H9 (cell line): ENCODE measurements at regions not wholly inside any gene's neighbourhood (a gene's known extent, or its start where the extent isn't known, plus 50 kb on each side); places are given as distances from the start of the nearest gene placed in this dataset.

ENCODE experiments used
- DNase-seq: peaks from one replicate; pipeline ENCODE4 v3.0.0-alpha.2; 2017
- H2AFZ ChIP-seq: one replicate; pipeline ENCODE4 v1.6.1; 2013; ENCODE audit warnings: mild to moderate bottlenecking, low read length, control low read depth, moderate library complexity
- H2AK5ac ChIP-seq: 2 replicates; pipeline ENCODE4 v1.6.1; 2013; ENCODE audit warnings: low read length, control low read depth, mixed read lengths; ENCODE audit not compliant: insufficient read length
- H2BK120ac ChIP-seq: one replicate; pipeline ENCODE4 v1.6.1; 2013; ENCODE audit warnings: low read depth, mild to moderate bottlenecking, low read length, control low read depth, inconsistent platforms; ENCODE audit not compliant: poor library complexity, severe bottlenecking
- H2BK12ac ChIP-seq: 2 replicates; pipeline ENCODE4 v1.6.1; 2013; ENCODE audit warnings: low read length, control low read depth, mixed read lengths, low read depth; ENCODE audit not compliant: insufficient read length
- H2BK15ac ChIP-seq: 2 replicates; pipeline ENCODE4 v1.6.1; 2013; ENCODE audit warnings: low read depth, low read length, control low read depth
- H2BK20ac ChIP-seq: one replicate; pipeline ENCODE4 v1.6.1; 2013; ENCODE audit warnings: low read depth, mild to moderate bottlenecking, low read length, control low read depth, inconsistent platforms; ENCODE audit not compliant: poor library complexity, severe bottlenecking
- H2BK5ac ChIP-seq: 2 replicates; pipeline ENCODE4 v1.6.1; 2013; ENCODE audit warnings: low read length, control low read depth, mixed read lengths; ENCODE audit not compliant: insufficient read length
- H3K14ac ChIP-seq: 2 replicates; pipeline ENCODE4 v1.6.1; 2013; ENCODE audit warnings: low read length, control low read depth; ENCODE audit not compliant: insufficient read depth
- H3K18ac ChIP-seq: 2 replicates; pipeline ENCODE4 v1.6.1; 2013; ENCODE audit warnings: low read depth, mild to moderate bottlenecking, mixed read lengths, low read length, control low read depth; ENCODE audit not compliant: insufficient read length
- H3K23ac ChIP-seq: 2 replicates; pipeline ENCODE4 v1.6.1; 2013; ENCODE audit warnings: low read length, control low read depth, mixed read lengths, low read depth; ENCODE audit not compliant: insufficient read length
- H3K23me2 ChIP-seq: 2 replicates; pipeline ENCODE4 v1.6.1; 2013; ENCODE audit warnings: low read depth, mild to moderate bottlenecking, mixed read lengths, low read length, control low read depth; ENCODE audit not compliant: insufficient read length, poor library complexity, severe bottlenecking
- H3K27ac ChIP-seq: 2 replicates; pipeline ENCODE4 v1.5.1; 2013; ENCODE audit warnings: low read length, control low read depth, mixed read lengths, low read depth; ENCODE audit not compliant: insufficient read length
- H3K27me3 ChIP-seq: 2 replicates; pipeline ENCODE4 v1.6.1; 2013; ENCODE audit warnings: low read length, control low read depth, inconsistent platforms; ENCODE audit not compliant: insufficient read depth
- H3K4ac ChIP-seq: 2 replicates; pipeline ENCODE4 v1.6.1; 2013; ENCODE audit warnings: low read depth, mild to moderate bottlenecking, control low read depth, inconsistent platforms, low read length, moderate library complexity
- H3K4me1 ChIP-seq: 2 replicates; pipeline ENCODE4 v1.6.1; 2013; ENCODE audit warnings: low read length, control low read depth, inconsistent platforms; ENCODE audit not compliant: insufficient read depth
- H3K4me2 ChIP-seq: 2 replicates; pipeline ENCODE4 v1.6.1; 2013; ENCODE audit warnings: low read length, control low read depth, mixed read lengths; ENCODE audit not compliant: insufficient read length, insufficient read depth
- H3K56ac ChIP-seq: 2 replicates; pipeline ENCODE4 v1.6.1; 2013; ENCODE audit warnings: low read depth, mild to moderate bottlenecking, mixed read lengths, low read length, control low read depth; ENCODE audit not compliant: insufficient read length
- H3K79me1 ChIP-seq: 2 replicates; pipeline ENCODE4 v1.6.1; 2013; ENCODE audit warnings: low read depth, mild to moderate bottlenecking, moderate library complexity, low read length, control low read depth, inconsistent platforms; ENCODE audit not compliant: insufficient read depth, poor library complexity, severe bottlenecking
- H3K79me2 ChIP-seq: 2 replicates; pipeline ENCODE4 v1.6.1; 2013; ENCODE audit warnings: low read length, control low read depth, inconsistent platforms; ENCODE audit not compliant: insufficient read depth
- H3K9ac ChIP-seq: 2 replicates; pipeline ENCODE4 v1.6.1; 2013; ENCODE audit warnings: low read length, control low read depth, mixed read lengths; ENCODE audit not compliant: insufficient read length; ENCODE audit errors: extremely low read depth
- H3K9me3 ChIP-seq: one replicate; pipeline ENCODE4 v1.6.1; 2013; ENCODE audit warnings: low read depth, low read length, inconsistent platforms; ENCODE audit not compliant: control insufficient read depth
- H3T11ph ChIP-seq: one replicate; pipeline ENCODE4 v1.6.1; 2013; ENCODE audit warnings: mild to moderate bottlenecking, low read length, control low read depth, inconsistent platforms
- H4K20me1 ChIP-seq: one replicate; pipeline ENCODE4 v1.6.1; 2013; ENCODE audit not compliant: control insufficient read depth, insufficient read length, insufficient read depth
- H4K5ac ChIP-seq: 2 replicates; pipeline ENCODE4 v1.6.1; 2013; ENCODE audit warnings: low read depth, mild to moderate bottlenecking, mixed read lengths, low read length, control low read depth; ENCODE audit not compliant: insufficient read length
- H4K8ac ChIP-seq: replicated peaks from 2 replicates; pipeline ENCODE4 v1.6.1; 2013; ENCODE audit warnings: low read length, control low read depth, mixed read lengths, low read depth; ENCODE audit not compliant: insufficient read length
- H4K91ac ChIP-seq: 2 replicates; pipeline ENCODE4 v1.6.1; 2013; ENCODE audit warnings: low read depth, mild to moderate bottlenecking, moderate library complexity, mixed read lengths, low read length, control low read depth; ENCODE audit not compliant: insufficient read length
- H3K27ac Mint-ChIP-seq, 3 experiments: 2 replicates in 2 of 3; 3 replicates in 1 of 3; pipeline ENCODE4 v1.8.0; 2020 to 2021; ENCODE audit warnings: mixed read lengths in 3 of 3, mild to moderate bottlenecking in 1 of 3, moderate library complexity in 1 of 3
- H3K27me3 Mint-ChIP-seq: 2 replicates; pipeline ENCODE4 v1.8.0; 2021; ENCODE audit warnings: low read depth, mild to moderate bottlenecking, moderate library complexity, mixed read lengths
- H3K36me3 Mint-ChIP-seq, 3 experiments: 2 replicates in 2 of 3; 3 replicates in 1 of 3; pipeline ENCODE4 v1.8.0; 2020 to 2021; ENCODE audit warnings: low read depth in 3 of 3, mixed read lengths in 3 of 3; ENCODE audit not compliant: insufficient read depth in 1 of 3
- H3K4me1 Mint-ChIP-seq, 2 experiments: 2 replicates each; pipeline ENCODE4 v1.8.0; 2020; ENCODE audit warnings: mixed read lengths in 2 of 2
- H3K4me3 Mint-ChIP-seq, 2 experiments: 2 replicates in 1 of 2; 3 replicates in 1 of 2; pipeline ENCODE4 v1.8.0; 2020 to 2021; ENCODE audit warnings: mild to moderate bottlenecking in 2 of 2, mixed read lengths in 2 of 2, moderate library complexity in 1 of 2
- H3K9me3 Mint-ChIP-seq, 2 experiments: 2 replicates in 1 of 2; 3 replicates in 1 of 2; pipeline ENCODE4 v1.8.0; 2020; ENCODE audit warnings: mild to moderate bottlenecking in 2 of 2, mixed read lengths in 2 of 2, moderate library complexity in 1 of 2
- CTCF ChIP-seq: fragments of 200-600 bp; sonication (generic); conservative IDR thresholded peaks from 3 replicates; pipeline ENCODE4 v1.8.0; 2021; ENCODE audit warnings: antibody characterized with exemption, mild to moderate bottlenecking
- WGBS: extraction: QIAGEN DNeasy Blood & Tissue Kit; methylation state at CpG from one replicate; pipeline ENCODE4 v1.1.7; 2013; ENCODE audit warnings: missing lambda C conversion rate, low lambda C conversion rate, mixed read lengths; ENCODE audit not compliant: insufficient read length; ENCODE audit errors: extremely low coverage; 5-methylcytosine and 5-hydroxymethylcytosine counted together

- H3K56ac ChIP-seq: no peak overlapping the region
- Mint-ChIP-seq H3K36me3 (no peaks in the 10 kb centered on the region), H3K9me3 (no peaks in the 10 kb centered on the region), H3K4me1 (no peaks in the 10 kb centered on the region), H3K4me3 (no peak overlapping the region), H3K27me3 (no peaks in the 10 kb centered on the region), H3K27ac (no peak overlapping the region)
- no peak for DNase-seq
- H2AK5ac ChIP-seq: no peak overlapping the region
- H3K18ac ChIP-seq: no peak overlapping the region
- TF ChIP-seq CTCF: no peak
- no peak overlapping the region for H4K5ac ChIP-seq
- H3K9ac ChIP-seq: no peak overlapping the region
- no peak overlapping the region for H2BK120ac ChIP-seq
- no peak overlapping the region for H3K14ac ChIP-seq
- no peak overlapping the region for H3K27ac ChIP-seq
- H2BK5ac ChIP-seq: no peak overlapping the region
- no peak overlapping the region for H2BK15ac ChIP-seq
- no peaks in the 10 kb centered on the region for H3K79me2 ChIP-seq
- H3K4ac ChIP-seq: no peak overlapping the region
- no peak overlapping the region for H3T11ph ChIP-seq
- WGBS: no CpG with 5 or more reads among the region's 1 CpG
- H2AFZ ChIP-seq: no peak overlapping the region
- H2BK12ac ChIP-seq: no peak overlapping the region
- no peaks in the 10 kb centered on the region for H3K79me1 ChIP-seq
- H3K27me3 ChIP-seq: no peaks in the 10 kb centered on the region
- H3K4me2 ChIP-seq: no peak overlapping the region
- no peak overlapping the region for H4K91ac ChIP-seq
- H3K23me2 ChIP-seq: no peaks in the 10 kb centered on the region
- no peak overlapping the region for H2BK20ac ChIP-seq
- H4K20me1 ChIP-seq: no peaks in the 10 kb centered on the region
- no peak overlapping the region for H3K23ac ChIP-seq
- no peak overlapping the region for H4K8ac ChIP-seq
- H3K4me1 ChIP-seq: no peaks in the 10 kb centered on the region
- H3K9me3 ChIP-seq: no peaks in the 10 kb centered on the region
These were observed 358.5 kb downstream of the TFEC start for GRCh38 chr7:115672024-115672423.
